ENCODE measurements at regions not wholly inside any gene's neighbourhood (a gene's known extent, or its start where the extent isn't known, plus 50 kb on each side); places are given as distances from the start of the nearest gene placed in this dataset.

DNA sequence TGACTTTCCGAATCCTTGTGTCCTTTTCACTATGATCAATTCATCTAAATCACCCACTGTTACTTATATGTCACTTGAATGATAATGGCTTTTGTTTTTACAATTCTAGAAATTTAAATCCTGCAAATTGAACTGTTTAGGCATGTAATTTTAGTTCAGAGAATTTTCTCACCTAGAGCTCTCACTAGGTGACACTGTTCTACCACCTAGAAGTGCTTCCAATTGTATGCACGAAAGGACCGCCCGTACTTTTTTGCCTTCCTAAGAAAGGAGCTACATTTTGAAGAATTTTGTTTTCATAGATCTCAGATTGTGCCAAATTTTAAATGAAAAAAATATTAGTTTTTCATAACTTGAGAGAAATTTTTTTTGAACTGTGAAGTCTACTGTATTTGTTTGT, 481.6 kb upstream of the FSTL5 start:
- Histone ChIP-seq H3K36me3 (ENCODE audit: insufficient read depth, low read length) (no peaks in the 10 kb centered on the region), H3K79me2 (ENCODE audit: insufficient read depth, low read depth, low read length) (no peaks in the 10 kb centered on the region), H3K27ac (ENCODE audit: low read depth, low read length, poor library complexity, severe bottlenecking) (no peak overlapping the region), H3K9me3 (ENCODE audit: low read length) (no peaks in the 10 kb centered on the region), H3K4me1 (ENCODE audit: insufficient read depth, low read length, poor library complexity, severe bottlenecking) (no peaks in the 10 kb centered on the region), H4K20me1 (ENCODE audit: insufficient read depth, low read length) (no peaks in the 10 kb centered on the region), H3K4me2 (ENCODE audit: low read length) (no peak overlapping the region), H3K4me3 (ENCODE audit: low read depth, low read length, poor library complexity, severe bottlenecking) (no peak overlapping the region), H2AFZ (ENCODE audit: low read length) (no peak overlapping the region), H3K9me2 (ENCODE audit: insufficient read depth, low read length) (no peaks in the 10 kb centered on the region)
- BruUV-seq (replicated peaks), result no TSS peak
- no peak for TF ChIP-seq EZH2phosphoT487 (IDR thresholded peaks at IDR 0.05; ENCODE audit: borderline replicate concordance, low read depth, low read length)
- TF ChIP-seq, protein P1, sequence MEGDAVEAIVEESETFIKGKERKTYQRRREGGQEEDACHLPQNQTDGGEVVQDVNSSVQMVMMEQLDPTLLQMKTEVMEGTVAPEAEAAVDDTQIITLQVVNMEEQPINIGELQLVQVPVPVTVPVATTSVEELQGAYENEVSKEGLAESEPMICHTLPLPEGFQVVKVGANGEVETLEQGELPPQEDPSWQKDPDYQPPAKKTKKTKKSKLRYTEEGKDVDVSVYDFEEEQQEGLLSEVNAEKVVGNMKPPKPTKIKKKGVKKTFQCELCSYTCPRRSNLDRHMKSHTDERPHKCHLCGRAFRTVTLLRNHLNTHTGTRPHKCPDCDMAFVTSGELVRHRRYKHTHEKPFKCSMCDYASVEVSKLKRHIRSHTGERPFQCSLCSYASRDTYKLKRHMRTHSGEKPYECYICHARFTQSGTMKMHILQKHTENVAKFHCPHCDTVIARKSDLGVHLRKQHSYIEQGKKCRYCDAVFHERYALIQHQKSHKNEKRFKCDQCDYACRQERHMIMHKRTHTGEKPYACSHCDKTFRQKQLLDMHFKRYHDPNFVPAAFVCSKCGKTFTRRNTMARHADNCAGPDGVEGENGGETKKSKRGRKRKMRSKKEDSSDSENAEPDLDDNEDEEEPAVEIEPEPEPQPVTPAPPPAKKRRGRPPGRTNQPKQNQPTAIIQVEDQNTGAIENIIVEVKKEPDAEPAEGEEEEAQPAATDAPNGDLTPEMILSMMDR (conservative IDR thresholded peaks at IDR 0.05; ENCODE audit: low read length), result peak; percentile 23; the same call in 1 of the 2 replicates
- ChIA-PET CTCF (ENCODE audit: unreplicated experiment) (no interaction called here), POLR2A (no interaction called here)
- DNase-seq (ENCODE audit: low spot score), result no peak
- intact Hi-C loops (cut with micrococcal nuclease; ENCODE audit: unreplicated experiment), result no loop called here

GRCh38 chr4:162644346-162644745, 480.5 kb upstream of the FSTL5 start:
- H3K9me3 ChIP-seq (ENCODE audit: low read length), result no peaks in the 10 kb centered on the region
- no peak for DNase-seq (ENCODE audit: low spot score)
- no peaks in the 10 kb centered on the region for H3K36me3 ChIP-seq (ENCODE audit: insufficient read depth, low read length)
- ChIA-PET CTCF (ENCODE audit: unreplicated experiment) (no interaction called here), POLR2A (interaction anchor here (0.7 kb wide), 1 partner anchor 219 kb away, joined by 3 read pairs; no protein-coding TSS in a partner anchor)
- intact Hi-C loops (cut with micrococcal nuclease; ENCODE audit: unreplicated experiment), result no loop called here
- H3K27ac ChIP-seq (ENCODE audit: low read depth, low read length, poor library complexity, severe bottlenecking), result no peak overlapping the region
- H3K4me3 ChIP-seq (ENCODE audit: low read depth, low read length, poor library complexity, severe bottlenecking), result no peak overlapping the region
- TF ChIP-seq, protein P1 (conservative IDR thresholded peaks at IDR 0.05; ENCODE audit: low read length), result no peak
- no peak for TF ChIP-seq EZH2phosphoT487 (IDR thresholded peaks at IDR 0.05; ENCODE audit: borderline replicate concordance, low read depth, low read length)
- H3K79me2 ChIP-seq (ENCODE audit: insufficient read depth, low read depth, low read length), result no peaks in the 10 kb centered on the region
- H3K4me1 ChIP-seq (ENCODE audit: insufficient read depth, low read length, poor library complexity, severe bottlenecking), result no peaks in the 10 kb centered on the region
- H3K4me2 ChIP-seq (ENCODE audit: low read length), result no peak overlapping the region
- BruUV-seq (replicated peaks), result no TSS peak
- no peaks in the 10 kb centered on the region for H3K9me2 ChIP-seq (ENCODE audit: insufficient read depth, low read length)
- H2AFZ ChIP-seq (ENCODE audit: low read length), result no peak overlapping the region
- no peaks in the 10 kb centered on the region for H4K20me1 ChIP-seq (ENCODE audit: insufficient read depth, low read length)

DNA sequence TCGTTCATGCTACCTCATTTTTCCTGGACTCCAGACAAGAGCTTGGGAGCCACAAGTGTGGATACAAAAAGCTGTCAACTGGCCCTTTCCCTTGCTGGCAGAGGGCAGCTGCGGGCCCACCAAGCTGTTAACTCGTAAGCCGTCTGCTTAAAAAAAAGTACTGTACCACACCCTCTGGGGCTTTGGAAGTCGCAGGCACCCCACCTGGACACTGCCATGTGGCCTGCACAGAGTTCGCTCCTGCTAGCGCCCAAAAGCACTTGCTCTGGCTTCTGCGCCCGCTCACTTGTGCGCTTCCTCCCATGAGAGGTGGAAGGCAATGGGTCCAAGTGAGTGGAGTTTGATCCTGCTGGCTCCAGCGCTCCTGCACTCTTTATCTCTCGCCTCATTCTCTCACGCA, 476.4 kb upstream of the FSTL5 start:
- ChIA-PET POLR2A (interaction anchor here (1.0 kb wide), 1 partner anchor 77 kb away, joined by 3 read pairs; no protein-coding TSS in a partner anchor), CTCF (ENCODE audit: unreplicated experiment) (no interaction called here)
- H3K36me3 ChIP-seq (ENCODE audit: insufficient read depth, low read length), result no peaks in the 10 kb centered on the region
- no peaks in the 10 kb centered on the region for H3K9me2 ChIP-seq (ENCODE audit: insufficient read depth, low read length)
- no peaks in the 10 kb centered on the region for H3K79me2 ChIP-seq (ENCODE audit: insufficient read depth, low read depth, low read length)
- H4K20me1 ChIP-seq (ENCODE audit: insufficient read depth, low read length), result no peaks in the 10 kb centered on the region
- H3K4me2 ChIP-seq (ENCODE audit: low read length), result no peak overlapping the region
- no peak overlapping the region for H2AFZ ChIP-seq (ENCODE audit: low read length)
- intact Hi-C loops (cut with micrococcal nuclease; ENCODE audit: unreplicated experiment), result no loop called here
- H3K4me3 ChIP-seq (ENCODE audit: low read depth, low read length, poor library complexity, severe bottlenecking), result no peak overlapping the region
- no peak for DNase-seq (ENCODE audit: low spot score)
- no peaks in the 10 kb centered on the region for H3K4me1 ChIP-seq (ENCODE audit: insufficient read depth, low read length, poor library complexity, severe bottlenecking)
- BruUV-seq (replicated peaks), result no TSS peak
- H3K9me3 ChIP-seq (ENCODE audit: low read length), result no peaks in the 10 kb centered on the region
- no peak overlapping the region for H3K27ac ChIP-seq (ENCODE audit: low read depth, low read length, poor library complexity, severe bottlenecking)
- TF ChIP-seq EZH2phosphoT487 (IDR thresholded peaks at IDR 0.05; ENCODE audit: borderline replicate concordance, low read depth, low read length), result no peak
- TF ChIP-seq, protein P1 (conservative IDR thresholded peaks at IDR 0.05; ENCODE audit: low read length), result no peak
